HG02840 (cell line): ENCODE measurements at regions not wholly inside any gene's neighbourhood (a gene's known extent, or its start where the extent isn't known, plus 50 kb on each side); places are given as distances from the start of the nearest gene placed in this dataset.
"Not testable (repeated sequence)": the region's sequence is repeated elsewhere in the genome, so short reads cannot be mapped to it uniquely, and the experiment has no call there.

Experiments used
- ATAC-seq: cut with Tn5 transposase; IDR thresholded peaks from one replicate; pipeline ENCODE4 v1.9.1; 2021; ENCODE audit warnings: mild to moderate bottlenecking, moderate library complexity, moderate number of reproducible peaks; ENCODE audit not compliant: unreplicated experiment, low FRiP score

DNA sequence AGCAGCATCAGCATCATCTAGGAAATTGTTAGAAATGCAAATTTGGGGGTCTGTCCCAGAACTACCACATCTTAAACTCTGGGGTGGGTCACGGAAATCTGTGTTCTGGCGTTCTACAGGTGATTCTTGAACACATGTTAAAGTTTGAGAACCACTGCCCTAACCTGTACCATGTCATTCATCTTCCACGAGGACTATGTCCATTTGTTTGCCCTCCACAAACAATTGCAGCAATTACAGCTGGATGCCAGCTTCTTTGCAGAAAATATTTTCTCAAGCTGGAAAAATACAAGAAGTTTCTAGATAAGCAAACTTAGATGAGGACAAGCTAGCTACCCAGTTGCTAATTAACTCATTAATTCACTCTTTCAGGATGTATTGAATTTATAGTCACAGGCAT, 54.1 kb downstream of the MAFB start:
- ATAC-seq = no peak

GRCh38 chr20:40633123-40633850, 55.7 kb downstream of the MAFB start:
- no peak for ATAC-seq

DNA sequence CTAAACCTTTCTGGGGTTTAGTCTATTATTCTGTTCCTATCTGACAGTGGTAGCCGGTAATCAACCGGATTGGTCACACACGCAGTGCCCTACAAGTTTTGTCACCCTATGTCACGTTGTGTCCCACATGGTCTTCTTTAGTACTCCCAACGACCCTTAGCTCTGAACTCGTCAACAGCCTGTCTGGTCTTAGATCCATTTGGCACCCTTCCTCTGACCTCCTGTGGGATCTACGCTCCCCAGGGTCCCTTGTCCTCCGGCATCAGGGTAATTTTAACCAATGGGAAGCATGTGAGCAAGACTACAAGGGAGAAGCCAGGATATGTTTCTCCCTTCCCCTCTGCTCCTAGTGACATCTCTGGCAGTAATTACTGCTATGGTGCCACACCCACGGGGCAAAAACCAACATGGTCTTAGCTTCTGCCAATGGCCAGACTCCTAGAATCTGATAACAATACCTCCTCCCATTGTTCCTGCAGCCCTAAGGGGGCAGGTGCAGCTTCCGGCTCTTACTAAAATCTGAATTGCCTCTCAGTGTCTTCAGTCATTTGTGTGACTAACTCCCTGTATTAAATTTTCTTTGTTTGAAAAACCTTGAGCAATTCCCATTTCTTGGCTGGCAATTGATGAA, 56.6 kb downstream of the MAFB start:
- ATAC-seq = no peak

GRCh38 chr20:40631119-40631631, 57.9 kb downstream of the MAFB start:
- no peak for ATAC-seq

DNA sequence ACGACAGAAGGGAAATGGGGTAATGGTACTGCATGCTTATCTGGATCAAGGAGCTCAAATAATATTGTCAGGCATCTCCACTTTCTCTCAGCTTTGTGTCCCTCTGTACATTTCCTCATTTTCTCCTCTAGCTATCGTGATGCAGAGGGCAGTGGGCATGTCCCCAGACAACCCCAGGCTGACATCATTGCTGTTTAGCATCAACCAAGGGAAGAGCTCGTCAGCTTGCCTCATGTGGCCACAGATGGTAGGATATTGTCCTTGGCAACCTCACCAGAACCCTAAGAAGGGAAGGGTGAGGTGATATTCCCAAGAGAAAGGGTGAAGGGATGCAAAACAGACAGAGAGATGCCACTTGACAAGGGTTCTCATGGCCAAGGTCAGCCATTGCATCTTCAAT, 58.3 kb downstream of the MAFB start:
- ATAC-seq = no peak

DNA sequence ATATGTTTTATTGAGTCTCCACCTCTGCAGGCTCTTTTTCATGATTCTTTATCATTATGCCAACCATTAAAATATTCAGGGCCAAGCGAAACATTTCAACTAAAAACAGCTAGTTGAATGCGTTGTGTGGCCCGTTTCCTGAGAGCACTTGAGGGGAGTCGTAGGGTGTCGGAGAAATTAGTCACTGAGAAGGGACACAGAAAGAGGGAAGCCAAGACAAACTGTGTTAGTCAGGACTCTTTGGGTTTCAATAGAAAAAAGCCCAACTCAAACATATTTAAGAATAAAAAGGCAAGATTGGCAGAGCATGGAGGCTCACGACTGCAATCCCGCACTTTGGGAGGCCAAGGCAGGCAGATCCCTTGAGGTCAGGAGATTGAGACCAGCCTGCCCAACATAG, 58.9 kb downstream of the MAFB start:
- no peak for ATAC-seq

DNA sequence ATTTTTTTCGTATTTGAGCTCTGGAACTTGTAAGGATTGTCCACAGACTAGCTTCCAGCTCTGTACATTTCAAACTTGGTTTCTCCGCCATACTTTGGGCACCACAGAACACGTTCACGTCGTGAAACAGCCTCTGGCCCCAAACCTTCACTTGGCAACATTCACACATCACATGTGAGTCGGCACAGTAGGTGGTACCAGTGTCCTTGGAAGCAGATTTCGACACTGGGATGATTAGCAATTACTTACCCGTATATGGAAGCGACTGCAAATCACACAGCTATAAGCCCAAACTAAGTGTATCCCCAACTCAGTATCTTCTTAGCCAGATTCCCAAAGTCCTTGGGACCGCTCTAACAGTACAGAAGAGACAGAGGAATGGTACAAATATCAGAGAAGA, 60.2 kb downstream of the MAFB start:
- ATAC-seq = no peak

DNA sequence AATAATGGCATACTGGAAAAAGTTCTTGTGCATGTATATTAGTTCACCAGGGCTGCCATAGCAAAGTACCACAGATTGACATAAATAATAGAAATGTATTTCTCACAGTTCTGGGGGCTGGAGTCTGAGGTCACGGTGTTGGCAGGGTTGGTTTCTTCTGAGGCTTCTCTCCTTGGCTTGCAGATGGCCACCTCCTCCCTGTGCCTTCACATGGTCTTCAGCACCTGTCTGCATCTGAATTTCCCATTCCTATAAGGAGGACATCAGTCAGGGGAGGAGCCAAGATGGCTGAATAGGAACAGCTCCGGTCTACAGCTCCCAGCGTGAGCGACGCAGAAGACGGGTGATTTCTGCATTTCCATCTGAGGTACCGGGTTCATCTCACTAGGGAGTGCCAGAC, 70.0 kb downstream of the MAFB start:
- ATAC-seq = not testable (repeated sequence)

DNA sequence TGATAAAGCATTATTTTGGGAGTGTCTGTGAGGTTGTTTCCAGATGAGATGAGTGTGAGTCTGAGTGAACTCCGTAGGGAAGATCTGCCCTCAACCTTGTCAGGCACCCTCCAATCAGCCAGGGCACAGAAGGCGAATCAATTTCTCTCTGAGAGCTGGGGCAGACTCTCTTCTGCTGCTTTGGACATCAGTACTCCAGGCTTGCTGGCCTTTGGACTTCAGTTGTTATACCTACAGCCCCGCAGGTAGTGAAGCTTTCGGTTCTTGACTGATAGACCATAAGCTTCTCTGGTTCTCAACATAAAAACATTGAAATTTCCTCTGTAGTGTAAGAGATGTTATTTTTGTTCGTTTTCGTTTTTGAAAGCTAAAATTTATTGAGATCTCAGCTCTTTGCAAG, 71.4 kb downstream of the MAFB start:
- no peak for ATAC-seq

- no peak for ATAC-seq
These were observed 76.2 kb downstream of the MAFB start for GRCh38 chr20:40612837-40613236.

GRCh38 chr20:40612247-40612646, 76.8 kb downstream of the MAFB start:
- ATAC-seq = no peak

- no peak for ATAC-seq
These were observed 78.3 kb downstream of the MAFB start for GRCh38 chr20:40610730-40611129.

DNA sequence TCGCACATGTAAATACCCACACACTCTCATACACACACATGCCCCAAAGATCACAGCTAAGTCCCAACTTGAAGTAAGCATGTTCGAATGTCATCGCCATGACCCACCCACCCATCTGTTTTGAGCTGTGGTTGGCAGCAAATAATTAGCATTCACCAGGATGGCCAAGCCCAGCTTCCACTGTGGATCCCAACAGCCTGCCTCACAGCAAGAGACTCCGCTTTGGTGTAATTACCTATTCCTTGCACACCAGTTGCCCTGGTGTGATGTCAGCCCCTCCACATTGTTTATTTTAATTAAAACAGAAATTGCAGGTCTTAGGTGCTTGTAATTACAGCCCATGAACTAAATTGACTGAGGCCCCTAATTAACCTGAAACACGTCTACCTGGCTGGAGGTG, 81.1 kb downstream of the MAFB start:
- no peak for ATAC-seq

DNA sequence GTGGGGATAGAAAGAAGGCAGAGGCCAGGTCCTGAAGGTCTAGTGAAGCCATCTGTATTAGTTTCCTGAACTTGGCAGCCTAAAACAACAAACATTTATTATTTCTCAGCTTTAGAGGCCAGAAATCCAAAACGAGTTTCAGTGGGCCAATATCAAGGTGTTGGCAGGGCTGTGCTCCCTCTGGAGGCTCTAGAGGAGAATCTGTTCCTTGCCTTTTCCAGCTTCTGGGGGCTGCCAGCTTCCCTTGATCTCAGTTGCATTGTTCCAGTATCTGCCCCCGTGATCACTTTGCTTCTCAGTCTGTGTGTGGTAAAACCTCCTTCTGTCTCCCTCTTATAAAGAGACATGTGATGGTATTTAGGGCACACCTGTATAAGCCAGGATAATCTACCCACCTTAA, 82.4 kb downstream of the MAFB start:
- no peak for ATAC-seq

DNA sequence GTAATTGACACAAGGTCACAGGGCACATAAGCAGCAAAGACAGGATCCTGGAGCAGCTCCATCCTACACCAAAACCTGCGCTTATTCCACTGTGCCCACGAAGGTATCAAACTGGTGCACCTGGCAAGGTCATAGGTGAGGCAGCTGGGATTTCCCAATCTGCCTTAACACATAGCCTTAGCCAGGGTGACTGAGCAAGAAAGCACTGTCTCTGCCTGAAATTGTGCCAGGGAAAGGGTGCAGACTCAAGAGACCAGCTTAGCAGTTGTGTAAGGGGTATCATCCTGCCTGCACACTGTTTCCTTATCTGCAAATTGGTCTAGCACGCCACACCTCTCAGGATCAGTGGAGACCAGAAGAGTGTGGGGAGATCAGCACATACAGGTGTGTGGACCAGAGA, 82.8 kb downstream of the MAFB start:
- ATAC-seq = no peak

GRCh38 chr20:40604416-40604815, 84.6 kb downstream of the MAFB start:
- ATAC-seq = no peak

DNA sequence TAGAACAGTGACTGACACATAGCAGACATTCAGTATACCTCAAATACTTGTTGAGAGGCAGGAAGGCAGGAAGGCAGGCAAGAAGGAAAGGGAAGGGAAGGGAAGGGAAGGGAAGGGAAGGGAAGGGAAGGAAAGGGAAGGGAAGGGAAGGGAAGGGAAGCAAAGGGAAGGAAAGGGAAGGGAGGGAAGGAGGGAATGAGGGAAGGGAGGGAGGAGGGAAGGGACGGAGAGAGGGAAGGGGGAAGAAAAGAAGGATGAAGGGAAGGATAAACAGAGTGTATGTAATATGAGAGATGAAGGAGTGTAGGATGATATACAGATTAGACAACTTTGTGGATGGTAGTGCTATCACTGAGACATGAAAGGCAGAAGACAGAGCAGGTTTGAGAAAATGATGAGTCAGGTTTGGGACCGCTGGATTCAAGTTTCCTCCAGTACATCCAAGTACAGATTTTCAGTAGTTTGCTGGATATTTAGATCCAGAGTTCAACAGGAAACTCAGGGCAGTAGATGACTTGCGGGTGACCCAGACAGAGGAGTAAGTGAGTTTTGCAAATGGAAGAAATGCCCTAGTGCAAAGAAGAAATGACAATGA, 85.9 kb downstream of the MAFB start:
- no peak for ATAC-seq

DNA sequence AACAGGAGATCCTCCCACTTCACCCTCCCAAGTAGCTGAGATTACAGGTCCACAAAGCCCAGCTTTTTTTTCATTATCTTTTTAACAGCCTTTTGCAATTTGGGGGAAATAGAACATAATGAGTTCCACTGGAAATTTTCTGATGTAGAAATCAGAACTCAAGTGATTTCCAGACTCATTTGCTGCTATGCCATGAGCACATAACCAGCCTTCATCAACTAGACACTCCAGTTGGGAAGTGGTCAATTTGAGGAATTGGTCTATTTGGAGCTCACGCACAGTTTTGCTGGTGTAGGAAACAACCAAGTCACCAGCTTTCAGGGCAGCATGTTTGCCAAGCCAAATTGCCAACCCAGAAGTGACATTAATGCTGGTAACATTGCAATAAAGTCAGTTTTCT, 86.7 kb downstream of the MAFB start:
- no peak for ATAC-seq

DNA sequence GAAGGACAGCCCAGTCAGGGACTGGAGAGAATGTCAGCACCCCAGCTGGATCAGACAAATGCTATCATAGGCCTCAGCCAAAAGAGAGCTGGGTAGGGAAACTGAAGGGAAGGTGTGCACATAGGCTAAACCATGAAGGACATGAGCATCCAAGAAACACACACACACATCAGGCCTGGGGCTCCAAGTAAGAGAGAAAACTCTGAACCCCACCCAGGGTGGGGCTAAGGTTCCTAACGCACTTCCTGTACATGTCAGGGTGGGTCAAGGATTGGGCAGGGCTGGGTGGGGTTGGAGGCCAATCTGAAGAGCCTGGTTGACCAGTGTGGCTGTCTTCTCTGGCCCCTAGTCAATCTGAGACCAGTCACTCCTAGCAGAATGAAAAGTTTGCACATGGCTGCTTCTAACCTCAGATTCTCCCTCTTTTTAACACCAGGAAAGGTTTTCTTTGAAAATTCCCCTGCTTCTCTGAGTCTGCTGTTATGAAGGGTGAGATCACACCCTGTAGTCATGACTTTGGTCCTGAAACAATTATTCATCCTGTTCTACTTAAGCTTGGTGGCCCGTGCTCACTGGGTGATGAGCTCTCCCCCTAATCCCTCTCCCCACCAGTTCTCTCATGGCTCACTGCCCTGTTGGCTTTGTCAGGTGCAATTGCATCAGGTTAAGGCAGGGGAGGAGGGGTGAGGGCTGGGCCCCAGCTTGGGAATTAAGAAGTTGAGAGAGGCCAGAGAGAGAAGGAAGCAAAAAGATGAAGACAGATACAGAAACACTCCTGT, 88.4 kb downstream of the MAFB start:
- ATAC-seq = no peak

GRCh38 chr20:40599987-40600386, 89.0 kb downstream of the MAFB start:
- ATAC-seq = no peak

DNA sequence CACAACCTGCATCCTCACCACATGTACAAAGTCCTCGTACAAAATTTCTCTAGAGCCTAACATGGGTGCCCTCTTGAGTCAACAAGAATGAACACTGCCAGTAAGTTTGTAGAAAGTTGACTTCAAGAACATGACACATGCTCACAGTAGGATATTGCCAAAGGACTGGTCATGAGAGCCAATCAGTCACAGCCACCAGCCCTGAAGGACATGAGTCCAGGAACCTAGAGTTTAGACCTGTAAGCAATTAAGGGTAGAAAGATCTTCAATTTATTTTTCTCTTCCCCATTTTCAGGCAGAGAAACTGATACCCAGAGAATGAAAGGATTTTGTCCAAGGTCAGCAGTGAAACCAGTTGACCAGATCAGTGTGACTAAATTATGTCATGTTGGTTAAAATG, 96.1 kb downstream of the MAFB start:
- ATAC-seq = no peak
